ENCODE measurements at regions not wholly inside any gene's neighbourhood (a gene's known extent, or its start where the extent isn't known, plus 50 kb on each side); places are given as distances from the start of the nearest gene placed in this dataset.

GRCh38 chr6:149179431-149179830 is 138.1 kb upstream of the TAB2 start:
- TF ChIP-seq STAT1 (IDR thresholded peaks at IDR 0.05; ENCODE audit: unreplicated experiment), result no peak
- TF ChIP-seq ZNF462 (CRISPR knock-in tag; IDR thresholded peaks at IDR 0.05), result no peak
- TF ChIP-seq NANOG (IDR thresholded peaks at IDR 0.05; ENCODE audit: borderline replicate concordance), result no peak
- TF ChIP-seq EZH2phosphoT487 (IDR thresholded peaks at IDR 0.05; ENCODE audit: unreplicated experiment), result no peak
- no peaks in the 10 kb centered on the region for H3K4me1 Mint-ChIP-seq
- Histone ChIP-seq H3K4me3 (no peak overlapping the region), H2AFZ (no peak overlapping the region), H4K20me1 (replicated peaks; ENCODE audit: insufficient read depth) (no peaks in the 10 kb centered on the region), H3K9me2 (ENCODE audit: insufficient read depth) (0 out of 2 replicates have a peak, but pooled peaks cover 8% of the 10 kb centered on the region), H3K4me2 (no peak overlapping the region), H3K27ac (ENCODE audit: low read depth) (no peak overlapping the region), H3F3A (replicated peaks; ENCODE audit: low read depth) (no peaks in the 10 kb centered on the region), H3K4me1 (ENCODE audit: insufficient read depth) (no peaks in the 10 kb centered on the region), H3K36me3 (ENCODE audit: insufficient read depth) (no peaks in the 10 kb centered on the region), H3K27me3 (ENCODE audit: insufficient read depth) (no peaks in the 10 kb centered on the region), H3K79me2 (replicated peaks; ENCODE audit: insufficient read depth) (no peaks in the 10 kb centered on the region)
- ATAC-seq (no peak), DNase-seq (ENCODE audit: low spot score) (no peak)
- peaks cover 3% of the 10 kb centered on the region for H3K27me3 Mint-ChIP-seq (ENCODE audit: insufficient read depth, low read depth, poor library complexity)
- no peaks in the 10 kb centered on the region; the same call in 2 of the 3 replicates for H3K36me3 Mint-ChIP-seq (ENCODE audit: low read depth)
- H3K9me3 Mint-ChIP-seq, result peaks cover 5% of the 10 kb centered on the region; the same call in 2 of the 3 replicates
- no peak overlapping the region for H3K4me3 Mint-ChIP-seq
- no peak overlapping the region for H3K27ac Mint-ChIP-seq

- H3K27me3 Mint-ChIP-seq (ENCODE audit: insufficient read depth, low read depth, poor library complexity), result peaks cover 3% of the 10 kb centered on the region
- no peak for TF ChIP-seq EZH2 (IDR thresholded peaks at IDR 0.05; ENCODE audit: low read depth, unreplicated experiment)
- TF ChIP-seq ZNF462 (CRISPR knock-in tag; IDR thresholded peaks at IDR 0.05), result no peak
- TF ChIP-seq EZH2phosphoT487 (IDR thresholded peaks at IDR 0.05; ENCODE audit: unreplicated experiment), result no peak
- no peak for TF ChIP-seq STAT1 (IDR thresholded peaks at IDR 0.05; ENCODE audit: unreplicated experiment)
Observed at GRCh38 chr6:149181304-149181703, 136.2 kb upstream of the TAB2 start.

More at GRCh38 chr6:149181304-149181703, 136.2 kb upstream of the TAB2 start:
- H3F3A ChIP-seq (replicated peaks; ENCODE audit: low read depth), result no peaks in the 10 kb centered on the region
- ATAC-seq (no peak), DNase-seq (ENCODE audit: low spot score) (no peak)
- no peaks in the 10 kb centered on the region for H4K20me1 ChIP-seq (replicated peaks; ENCODE audit: insufficient read depth)
- no peaks in the 10 kb centered on the region for H3K4me1 Mint-ChIP-seq
- H3K4me3 ChIP-seq, result no peak overlapping the region
- H3K9me2 ChIP-seq (ENCODE audit: insufficient read depth), result 0 out of 2 replicates have a peak, but pooled peaks cover 8% of the 10 kb centered on the region
- no peak overlapping the region for H3K27ac ChIP-seq (ENCODE audit: low read depth)
- no peaks in the 10 kb centered on the region for H3K36me3 ChIP-seq (ENCODE audit: insufficient read depth)
- H3K79me2 ChIP-seq (replicated peaks; ENCODE audit: insufficient read depth), result no peaks in the 10 kb centered on the region
- no peak overlapping the region for H2AFZ ChIP-seq
- H3K9me3 Mint-ChIP-seq, result peaks cover 8% of the 10 kb centered on the region; the same call in 2 of the 3 replicates
- no peaks in the 10 kb centered on the region for H3K4me1 ChIP-seq (ENCODE audit: insufficient read depth)
- H3K27ac Mint-ChIP-seq, result no peak overlapping the region
- no peak overlapping the region for H3K4me2 ChIP-seq
- no peaks in the 10 kb centered on the region for H3K27me3 ChIP-seq (ENCODE audit: insufficient read depth)
- H3K36me3 Mint-ChIP-seq (ENCODE audit: low read depth), result no peaks in the 10 kb centered on the region; the same call in 2 of the 3 replicates
- H3K4me3 Mint-ChIP-seq, result no peak overlapping the region
